ENCODE measurements at regions not wholly inside any gene's neighbourhood (a gene's known extent, or its start where the extent isn't known, plus 50 kb on each side); places are given as distances from the start of the nearest gene placed in this dataset.

- no peak for DNase-seq (ENCODE audit: low read depth)
Observed at GRCh38 chr12:126856958-126857357, 1410.0 kb upstream of the TMEM132C start.

GRCh38 chr12:126858560-126858959, 1408.4 kb upstream of the TMEM132C start:
- DNase-seq (ENCODE audit: low read depth) = no peak

GRCh38 chr12:126860210-126860609, 1406.8 kb upstream of the TMEM132C start:
- no peak for DNase-seq (ENCODE audit: low read depth)

GRCh38 chr12:126862500-126862899, 1404.5 kb upstream of the TMEM132C start:
- DNase-seq (ENCODE audit: low read depth) = no peak

- DNase-seq (ENCODE audit: low read depth) = no peak
Observed at GRCh38 chr12:126869644-126870043, 1397.3 kb upstream of the TMEM132C start.

- DNase-seq (ENCODE audit: low read depth) = no peak
Observed at GRCh38 chr12:126873701-126874100, 1393.3 kb upstream of the TMEM132C start.

- DNase-seq (ENCODE audit: low read depth) = peak; percentile 25
Observed at GRCh38 chr12:126874427-126875026, 1392.4 kb upstream of the TMEM132C start.

GRCh38 chr12:126879842-126880241, 1387.1 kb upstream of the TMEM132C start:
- no peak for DNase-seq (ENCODE audit: low read depth)

GRCh38 chr12:126883697-126884096, 1383.3 kb upstream of the TMEM132C start:
- no peak for DNase-seq (ENCODE audit: low read depth)

GRCh38 chr12:126889501-126889900, 1377.5 kb upstream of the TMEM132C start:
- no peak for DNase-seq (ENCODE audit: low read depth)

GRCh38 chr12:126890097-126890496, 1376.9 kb upstream of the TMEM132C start:
- no peak for DNase-seq (ENCODE audit: low read depth)

- DNase-seq (ENCODE audit: low read depth) = no peak
Observed at GRCh38 chr12:126891789-126892188, 1375.2 kb upstream of the TMEM132C start.

- no peak for DNase-seq (ENCODE audit: low read depth)
Observed at GRCh38 chr12:126895951-126896913, 1370.7 kb upstream of the TMEM132C start.

- DNase-seq (ENCODE audit: low read depth) = no peak
Observed at GRCh38 chr12:126897102-126897501, 1369.9 kb upstream of the TMEM132C start.

- no peak for DNase-seq (ENCODE audit: low read depth)
Observed at GRCh38 chr12:126897778-126898177, 1369.2 kb upstream of the TMEM132C start.

- no peak for DNase-seq (ENCODE audit: low read depth)
Observed at GRCh38 chr12:126898562-126898961, 1368.4 kb upstream of the TMEM132C start.

GRCh38 chr12:126899926-126900792, 1366.8 kb upstream of the TMEM132C start:
- DNase-seq (ENCODE audit: low read depth) = no peak

GRCh38 chr12:126903027-126903876, 1363.7 kb upstream of the TMEM132C start:
- DNase-seq (ENCODE audit: low read depth) = no peak

- DNase-seq (ENCODE audit: low read depth) = no peak
Observed at GRCh38 chr12:126905752-126906151, 1361.2 kb upstream of the TMEM132C start.

GRCh38 chr12:126907900-126908764, 1358.8 kb upstream of the TMEM132C start:
- DNase-seq (ENCODE audit: low read depth) = no peak
